CD4-positive, alpha-beta memory T cell (primary cell): ENCODE measurements at regions not wholly inside any gene's neighbourhood (a gene's known extent, or its start where the extent isn't known, plus 50 kb on each side); places are given as distances from the start of the nearest gene placed in this dataset.

Experiments
- CTCF ChIA-PET: fragments of 350-600 bp; sonication (Branson Sonifier 250); formaldehyde crosslinking; loops from one replicate; lab custom pipeline; 2021; ENCODE audit warnings: inconsistent platforms; ENCODE audit not compliant: partially characterized antibody; lab: Charles Lee
- POLR2A ChIA-PET: fragments of 350-600 bp; sonication (Branson Sonifier 250); formaldehyde crosslinking; loops from one replicate; lab custom pipeline; 2021; ENCODE audit not compliant: partially characterized antibody; lab: Charles Lee
- DNase-seq, 5 donors: peaks; one replicate each; pipeline versions ENCODE4 v3.0.0 to v3.0.0-alpha.2; 2020 to 2022; ENCODE audit warnings: mixed read lengths in 1 of 5
- H3K27ac ChIP-seq: one replicate; pipeline ENCODE4 v1.7.0; 2013; ENCODE audit warnings: low read depth, low read length
- H3K27me3 ChIP-seq: 2 replicates; pipeline ENCODE4 v1.7.0; 2013; ENCODE audit warnings: mild to moderate bottlenecking, low read length, moderate library complexity; ENCODE audit not compliant: insufficient read depth
- H3K36me3 ChIP-seq: 2 replicates; pipeline ENCODE4 v1.7.0; 2013; ENCODE audit warnings: mild to moderate bottlenecking, low read length, moderate library complexity; ENCODE audit not compliant: insufficient read depth
- H3K4me1 ChIP-seq: 2 replicates; pipeline ENCODE4 v1.7.0; 2013; ENCODE audit warnings: mild to moderate bottlenecking, low read length, moderate library complexity; ENCODE audit not compliant: insufficient read depth
- H3K4me3 ChIP-seq, 2 donors: one replicate each; pipeline ENCODE4 v1.7.0; 2013; ENCODE audit warnings: low read length in 2 of 2, mild to moderate bottlenecking in 1 of 2
- H3K9me3 ChIP-seq, 2 donors: one replicate each; pipeline ENCODE4 v1.7.0; 2013; ENCODE audit warnings: low read length in 2 of 2, control low read depth in 1 of 2; ENCODE audit not compliant: control insufficient read depth in 1 of 2
- H3K27ac Mint-ChIP-seq, 7 donors: one replicate each; pipeline ENCODE4 v1.8.0; 2020 to 2021; ENCODE audit warnings: mixed read lengths in 7 of 7, mild to moderate bottlenecking in 6 of 7, inconsistent platforms in 3 of 7, moderate library complexity in 3 of 7
- H3K27me3 Mint-ChIP-seq, 2 donors: one replicate each; pipeline ENCODE4 v1.8.0; 2020 to 2021; ENCODE audit warnings: mixed read lengths in 2 of 2
- H3K36me3 Mint-ChIP-seq, 2 donors: one replicate each; pipeline ENCODE4 v1.8.0; 2020 to 2021; ENCODE audit warnings: mixed read lengths in 2 of 2, inconsistent platforms in 1 of 2, mild to moderate bottlenecking in 1 of 2
- H3K4me1 Mint-ChIP-seq, 4 donors: one replicate each; pipeline ENCODE4 v1.8.0; 2020 to 2021; ENCODE audit warnings: mixed read lengths in 4 of 4, mild to moderate bottlenecking in 1 of 4
- H3K4me3 Mint-ChIP-seq, 8 donors: one replicate each; pipeline ENCODE4 v1.8.0; 2020 to 2021; ENCODE audit warnings: mixed read lengths in 8 of 8, mild to moderate bottlenecking in 7 of 8, moderate library complexity in 6 of 8, inconsistent platforms in 3 of 8
- H3K9me3 Mint-ChIP-seq, 8 donors: one replicate each; pipeline ENCODE4 v1.8.0; 2020 to 2021; ENCODE audit warnings: mixed read lengths in 8 of 8, mild to moderate bottlenecking in 5 of 8, inconsistent platforms in 3 of 8, moderate library complexity in 1 of 8
- intact Hi-C: fragments of 100-400 bp; cut with micrococcal nuclease; formaldehyde crosslinking; loops from one replicate; pipeline ENCODE4 v1.15.1; 2023

DNA sequence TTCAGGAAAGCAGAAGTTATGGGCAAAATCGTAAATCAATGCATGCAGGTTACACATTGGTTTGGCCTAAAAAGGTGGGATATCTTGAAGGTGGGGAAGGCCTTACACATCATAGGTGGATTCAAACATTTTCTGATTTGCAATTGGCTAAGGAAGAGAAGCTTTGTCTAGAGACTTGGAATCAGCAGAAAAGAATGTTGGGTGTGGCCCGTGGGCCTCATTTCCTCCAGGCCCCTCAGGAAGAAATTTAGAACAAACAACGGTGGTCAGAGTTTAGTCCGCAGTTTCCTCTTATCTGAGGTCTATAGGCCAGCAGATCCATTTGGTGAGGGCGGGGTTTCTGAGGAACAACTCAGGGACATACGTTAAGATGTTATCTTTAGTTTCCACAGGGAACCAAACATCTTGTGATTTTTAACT is 50.9 kb upstream of the AFF3 start:
- no peak for DNase-seq
- no peaks in the 10 kb centered on the region for H3K4me1 ChIP-seq
- H3K9me3 ChIP-seq = no peaks in the 10 kb centered on the region
- Mint-ChIP-seq H3K9me3 (no peaks in the 10 kb centered on the region), H3K4me1 (no peaks in the 10 kb centered on the region), H3K4me3 (no peak overlapping the region), H3K27ac (no peak overlapping the region), H3K27me3 (peaks cover 0 to 6% of the 10 kb centered on the region in 2 donors), H3K36me3 (no peaks in the 10 kb centered on the region)
- intact Hi-C loops = no loop called here
- CTCF ChIA-PET = no interaction called here
- H3K36me3 ChIP-seq = no peaks in the 10 kb centered on the region
- POLR2A ChIA-PET = no interaction called here
- no peak overlapping the region for H3K27ac ChIP-seq
- no peaks in the 10 kb centered on the region for H3K27me3 ChIP-seq
- no peak overlapping the region for H3K4me3 ChIP-seq

DNA sequence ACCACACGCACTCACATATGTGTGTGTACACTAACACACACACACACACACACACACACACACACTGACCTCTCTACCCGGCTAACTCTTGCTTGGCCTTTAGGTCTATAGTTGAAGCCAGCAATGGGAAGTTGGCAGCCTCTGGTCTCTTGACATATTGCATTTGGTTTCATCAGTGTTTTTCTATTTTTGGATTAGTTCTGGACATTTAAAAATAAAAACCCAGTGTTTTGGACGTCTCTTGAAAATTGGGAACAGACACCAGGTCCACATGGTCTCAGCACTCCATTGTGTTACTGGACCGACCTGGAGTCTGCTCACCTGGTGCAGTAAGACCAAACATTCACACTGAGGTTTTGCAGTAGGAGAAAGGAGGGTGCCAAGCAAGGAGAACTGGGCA is 50.4 kb upstream of the AFF3 start:
- H3K27me3 Mint-ChIP-seq = peaks cover 0 to 6% of the 10 kb centered on the region in 2 donors
- no peaks in the 10 kb centered on the region for H3K4me1 ChIP-seq
- no peaks in the 10 kb centered on the region for H3K9me3 ChIP-seq
- H3K4me3 ChIP-seq = no peak overlapping the region
- no peak overlapping the region for H3K27ac ChIP-seq
- DNase-seq = no peak
- no peaks in the 10 kb centered on the region for H3K36me3 Mint-ChIP-seq
- no peak overlapping the region for H3K27ac Mint-ChIP-seq
- POLR2A ChIA-PET = no interaction called here
- CTCF ChIA-PET = no interaction called here
- no peak overlapping the region for H3K4me3 Mint-ChIP-seq
- H3K4me1 Mint-ChIP-seq = no peaks in the 10 kb centered on the region
- no peaks in the 10 kb centered on the region for H3K9me3 Mint-ChIP-seq
- H3K36me3 ChIP-seq = no peaks in the 10 kb centered on the region
- no peaks in the 10 kb centered on the region for H3K27me3 ChIP-seq
- intact Hi-C loops = no loop called here

DNA sequence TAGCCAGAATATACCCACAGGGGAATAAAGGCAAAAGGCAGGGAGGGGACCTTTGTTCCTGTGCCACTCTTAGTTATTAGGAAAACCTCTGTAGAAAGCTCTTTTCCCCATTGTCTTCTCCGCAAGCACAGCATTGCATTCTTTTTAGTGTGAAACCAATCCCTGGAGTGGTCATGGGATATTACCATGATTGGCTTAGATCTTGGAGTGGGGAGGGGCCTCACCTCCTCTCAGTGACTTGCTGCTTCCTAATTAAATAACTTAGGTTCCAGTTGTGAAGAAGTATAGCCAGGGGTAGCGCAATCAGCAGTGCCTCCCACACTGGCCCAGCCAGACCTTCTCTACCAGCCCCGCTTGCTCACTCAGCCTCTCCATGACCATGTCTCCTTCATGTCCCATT is 49.9 kb upstream of the AFF3 start:
- no peaks in the 10 kb centered on the region for H3K9me3 Mint-ChIP-seq

More for the DNA sequence above, 49.9 kb upstream of the AFF3 start:
- H3K27me3 Mint-ChIP-seq = peaks cover 0 to 6% of the 10 kb centered on the region in 2 donors
- H3K36me3 Mint-ChIP-seq = no peaks in the 10 kb centered on the region
- intact Hi-C loops = no loop called here
- H3K27ac ChIP-seq = no peak overlapping the region
- H3K4me3 Mint-ChIP-seq = no peak overlapping the region
- H3K9me3 ChIP-seq = no peaks in the 10 kb centered on the region
- no peak overlapping the region for H3K4me3 ChIP-seq
- ChIA-PET POLR2A (no interaction called here), CTCF (no interaction called here)
- no peak for DNase-seq
- no peak overlapping the region for H3K27ac Mint-ChIP-seq
- no peaks in the 10 kb centered on the region for H3K4me1 ChIP-seq
- H3K36me3 ChIP-seq = no peaks in the 10 kb centered on the region
- H3K4me1 Mint-ChIP-seq = no peaks in the 10 kb centered on the region
- H3K27me3 ChIP-seq = no peaks in the 10 kb centered on the region
